SKM-1 (cell line): ENCODE measurements at regions not wholly inside any gene's neighbourhood (a gene's known extent, or its start where the extent isn't known, plus 50 kb on each side); places are given as distances from the start of the nearest gene placed in this dataset.

ENCODE experiments used
- DNase-seq: peaks from one replicate; lab custom pipeline; 2025; ENCODE audit not compliant: unreplicated experiment; lab: John Stamatoyannopoulos, UW

GRCh38 chr1:209430107-209430506 is 153.4 kb upstream of the CAMK1G start:
- DNase-seq = no peak

DNA sequence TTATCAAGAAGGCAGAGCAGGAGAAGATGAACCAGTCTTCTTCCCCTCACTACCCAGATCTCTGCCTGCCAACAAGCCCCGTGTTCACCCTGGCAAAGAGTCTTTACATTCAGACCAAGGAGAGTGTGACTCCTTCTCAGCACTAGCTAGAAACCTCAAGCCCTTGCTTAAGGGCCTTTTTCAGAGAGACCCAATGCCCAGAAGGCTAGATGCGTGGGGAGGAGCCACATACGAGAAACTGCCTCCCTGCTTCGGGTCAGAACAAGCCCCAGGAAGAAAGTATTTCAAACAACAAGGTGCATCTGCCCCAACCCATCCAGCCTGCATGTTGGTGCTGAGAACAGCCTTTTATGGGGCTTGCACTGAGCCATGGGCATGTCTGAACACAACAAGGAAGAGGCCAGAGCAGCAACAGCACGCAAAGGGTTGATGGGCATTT is 152.7 kb upstream of the CAMK1G start:
- no peak for DNase-seq

DNA sequence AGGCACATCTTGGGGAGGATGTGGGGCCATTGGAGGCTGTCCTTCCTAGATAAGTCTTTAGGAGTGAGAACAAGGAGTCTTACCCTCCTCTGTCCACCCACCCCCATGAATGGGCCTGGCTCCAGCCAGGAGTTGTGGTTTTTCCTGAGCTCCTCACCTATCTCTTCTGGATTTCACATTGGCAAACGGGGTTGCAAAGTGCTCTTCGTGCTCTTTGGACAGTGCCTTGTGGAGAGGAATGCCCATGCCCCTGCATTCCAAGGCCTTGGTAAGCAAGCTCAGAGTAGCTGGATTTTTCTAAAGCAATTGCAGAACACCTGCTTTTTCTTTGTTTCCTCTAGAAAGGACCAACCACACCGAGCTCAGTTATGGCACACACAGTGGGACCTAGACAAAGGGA is 152.1 kb upstream of the CAMK1G start:
- no peak for DNase-seq

DNA sequence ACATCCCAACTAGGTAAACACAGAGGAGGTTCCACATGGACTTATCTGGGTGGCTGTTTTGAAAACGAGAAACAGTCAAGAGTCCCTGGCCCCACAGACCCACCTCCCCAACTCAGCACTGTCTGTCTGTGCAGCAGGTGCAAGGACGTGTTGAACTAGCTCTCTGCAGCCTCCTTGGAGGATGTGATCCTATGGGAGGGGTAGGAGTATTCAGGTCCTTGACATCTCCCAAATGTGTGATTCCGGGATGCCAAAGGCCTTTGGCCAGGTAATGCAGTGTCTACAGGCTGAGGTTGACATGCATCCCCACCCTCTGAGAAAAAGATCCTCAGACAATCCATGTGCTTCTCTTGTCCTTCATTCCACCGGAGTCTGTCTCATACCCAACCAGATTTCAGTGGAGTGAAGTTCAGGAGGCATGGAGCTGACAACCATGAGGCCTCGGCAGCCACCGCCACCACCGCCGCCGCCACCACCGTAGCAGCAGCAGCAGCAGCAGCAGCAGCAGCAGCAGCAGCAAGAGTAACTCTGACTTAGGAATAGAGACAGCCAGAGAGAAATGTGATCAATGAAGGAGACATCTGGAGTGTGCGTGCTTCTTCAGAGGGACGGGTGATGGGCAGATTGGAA is 151.6 kb upstream of the CAMK1G start:
- DNase-seq = no peak

DNA sequence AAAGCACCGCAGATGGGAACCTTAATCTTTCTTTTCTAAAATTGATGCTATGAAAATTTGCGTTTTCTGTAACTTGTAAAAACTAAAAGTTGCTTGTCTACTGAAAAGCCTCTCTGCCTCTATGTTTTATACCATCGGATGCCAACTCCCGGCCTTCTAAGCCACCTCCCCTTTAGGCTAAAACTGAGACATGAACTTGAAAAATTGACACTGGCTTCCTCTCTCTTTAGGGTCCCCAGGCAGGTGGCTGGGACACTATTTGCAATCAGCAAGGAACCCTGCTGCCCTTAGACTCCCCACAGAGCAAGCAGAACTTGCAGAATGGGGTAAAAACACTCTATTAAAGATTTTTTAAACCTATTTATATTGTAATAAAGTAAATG is 151.1 kb upstream of the CAMK1G start:
- no peak for DNase-seq

DNA sequence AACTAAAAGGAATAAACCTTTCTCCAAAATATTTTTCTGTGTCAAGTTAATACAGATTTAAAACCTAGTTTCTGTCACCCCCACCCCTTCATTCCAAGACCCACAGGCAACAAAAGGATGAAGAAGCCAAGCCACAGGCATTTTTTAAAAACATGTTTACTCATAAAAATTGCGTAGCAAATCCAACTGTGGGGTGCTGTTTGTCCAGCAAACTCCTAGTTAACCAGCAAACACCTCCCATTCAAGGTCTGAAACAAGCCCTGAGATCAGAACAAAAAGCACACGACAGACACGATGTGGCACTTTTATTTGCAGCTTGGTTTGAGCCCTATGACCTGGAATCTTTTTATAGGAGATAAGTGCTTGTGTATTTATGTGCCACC is 149.9 kb upstream of the CAMK1G start:
- no peak for DNase-seq

DNA sequence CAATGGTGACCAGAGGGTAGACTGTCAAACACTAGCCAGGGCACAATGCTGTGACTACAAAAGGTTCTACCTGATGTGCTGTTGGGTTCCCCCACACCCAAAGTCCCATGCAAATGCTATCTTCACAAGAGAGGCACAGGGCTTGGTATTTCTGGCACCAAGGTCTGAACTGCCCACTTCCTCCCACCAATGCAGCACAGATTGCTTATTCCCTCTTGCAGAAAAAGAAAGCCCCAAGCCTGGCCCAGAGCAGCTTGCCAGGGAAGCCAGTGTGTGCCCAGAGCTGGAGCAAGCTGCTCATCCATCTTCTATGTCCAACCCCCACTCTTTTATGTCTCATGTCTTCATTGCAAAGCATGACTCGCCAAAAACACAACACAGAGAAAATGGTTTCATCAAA is 149.4 kb upstream of the CAMK1G start:
- DNase-seq = no peak

- DNase-seq = no peak
Observed at GRCh38 chr1:209434631-209435217, 148.8 kb upstream of the CAMK1G start.

- peak; percentile 20 for DNase-seq
Observed at GRCh38 chr1:209435654-209436566, 147.6 kb upstream of the CAMK1G start.

GRCh38 chr1:209439828-209440227 is 143.7 kb upstream of the CAMK1G start:
- DNase-seq = no peak

GRCh38 chr1:209443361-209443931 is 140.1 kb upstream of the CAMK1G start:
- DNase-seq = no peak

GRCh38 chr1:209443975-209444651 is 139.4 kb upstream of the CAMK1G start:
- DNase-seq = no peak

- DNase-seq = no peak
Observed at GRCh38 chr1:209444961-209445360, 138.6 kb upstream of the CAMK1G start.

DNA sequence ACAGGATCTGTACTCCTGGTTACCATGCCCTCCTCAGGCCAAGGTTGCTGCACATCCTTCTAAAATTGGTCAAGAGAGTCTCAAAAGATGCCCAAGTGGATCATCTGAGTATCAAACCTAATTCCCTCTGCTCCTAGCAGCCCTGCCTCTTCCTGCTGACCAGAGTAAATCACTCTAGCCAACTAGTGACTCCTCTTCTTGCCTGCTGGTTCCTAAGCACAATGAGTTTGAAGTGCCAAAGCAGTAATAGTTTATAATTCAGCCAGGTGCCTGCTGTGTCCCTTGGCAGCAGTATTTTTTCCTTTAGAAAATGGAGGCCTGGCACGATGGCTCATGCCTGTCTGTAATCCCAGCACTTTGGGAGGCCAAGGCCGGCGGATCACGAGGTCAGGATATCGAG is 137.9 kb upstream of the CAMK1G start:
- DNase-seq = no peak

DNA sequence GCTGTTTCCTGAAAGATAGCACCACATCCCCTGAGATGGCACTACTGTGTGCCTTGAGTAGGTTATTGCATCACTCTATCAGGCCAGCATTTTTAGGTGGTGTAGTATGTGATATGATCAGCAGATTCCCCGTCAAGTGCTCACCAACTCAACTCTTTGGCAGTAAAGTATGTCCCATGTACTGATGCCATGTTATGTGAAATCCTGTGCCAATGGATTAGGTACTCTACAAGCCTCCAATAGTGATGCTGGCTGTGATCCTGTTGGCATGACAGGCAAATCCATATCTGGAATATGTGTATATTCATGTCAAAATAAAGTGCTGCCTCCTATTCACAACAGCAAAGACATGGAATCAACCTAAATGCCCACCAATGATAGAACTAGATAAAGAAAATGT is 137.2 kb upstream of the CAMK1G start:
- no peak for DNase-seq

- no peak for DNase-seq
Observed at GRCh38 chr1:209454340-209454994, 129.0 kb upstream of the CAMK1G start.

- DNase-seq = no peak
Observed at GRCh38 chr1:209455145-209455544, 128.4 kb upstream of the CAMK1G start.

DNA sequence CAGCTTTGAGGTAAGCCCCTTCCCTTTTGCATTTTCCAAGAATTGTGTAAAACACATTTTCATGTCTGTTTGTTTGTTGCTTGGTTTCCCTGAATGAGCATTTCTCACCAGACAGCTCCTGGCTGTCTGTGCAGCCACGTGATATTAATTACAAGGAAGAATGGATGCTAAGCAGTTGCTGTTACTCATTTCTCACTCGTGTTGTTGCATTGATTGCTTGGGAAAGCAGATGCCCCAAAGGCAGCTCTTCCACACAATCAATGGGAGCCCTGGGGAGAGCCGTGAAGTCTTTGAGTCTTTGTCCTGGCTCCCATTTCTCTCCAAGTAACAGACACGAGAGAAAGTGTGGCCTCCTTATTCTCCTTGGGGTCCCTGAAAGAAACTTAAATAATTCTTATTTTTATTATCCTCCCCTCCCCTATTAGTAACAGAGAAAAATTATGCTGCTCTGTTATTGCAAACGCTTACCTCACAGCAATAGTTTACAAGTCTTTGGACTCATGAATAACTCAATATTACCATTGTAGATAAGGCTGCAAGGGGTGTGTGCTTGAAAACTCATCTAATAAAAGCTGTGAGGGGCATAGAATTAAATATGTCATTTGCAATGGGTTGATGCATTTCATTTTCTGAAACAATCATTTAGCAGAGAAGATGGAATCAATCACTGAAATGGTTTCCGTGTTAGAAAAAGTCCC is 127.7 kb upstream of the CAMK1G start:
- DNase-seq = no peak

- no peak for DNase-seq
Observed at GRCh38 chr1:209456878-209457277, 126.6 kb upstream of the CAMK1G start.
